Lung (tissue), 11 donors: ENCODE measurements at regions not wholly inside any gene's neighbourhood (a gene's known extent, or its start where the extent isn't known, plus 50 kb on each side); places are given as distances from the start of the nearest gene placed in this dataset.
A peak's percentile ranks its signal among the peaks of the same experiment; 100 is the strongest.

Experiments used
- ATAC-seq: fragments of 200-7000 bp; cut with Tn5 transposase; one replicate; pipeline ENCODE4 v1.9.1; 2020; ENCODE audit warnings: moderate number of reproducible peaks; ENCODE audit not compliant: insufficient read depth, low FRiP score
- DNase-seq, 3 donors: peaks; one replicate each; pipeline ENCODE4 v3.0.0-alpha.2; 2013 to 2017
- H3K27ac ChIP-seq, 2 donors: one replicate each; pipeline ENCODE4 v1.5.1; 2013; ENCODE audit warnings: mild to moderate bottlenecking in 2 of 2, moderate library complexity in 2 of 2, control low read depth in 1 of 2, inconsistent platforms in 1 of 2, low read depth in 1 of 2, low read length in 1 of 2
- H3K27me3 ChIP-seq, 3 donors: one replicate each; pipeline ENCODE4 v1.5.1; 2013; ENCODE audit warnings: low read length in 2 of 3; ENCODE audit not compliant: control insufficient read depth in 3 of 3, insufficient read depth in 3 of 3
- H3K36me3 ChIP-seq, 4 donors: one replicate each; pipeline ENCODE4 v1.5.1; 2013; ENCODE audit warnings: low read length in 4 of 4, mild to moderate bottlenecking in 1 of 4, moderate library complexity in 1 of 4; ENCODE audit not compliant: control insufficient read depth in 4 of 4, insufficient read depth in 4 of 4
- H3K4me1 ChIP-seq, 5 donors: one replicate each; pipeline ENCODE4 v1.5.1; 2013; ENCODE audit warnings: low read length in 5 of 5, mild to moderate bottlenecking in 2 of 5, moderate library complexity in 1 of 5; ENCODE audit not compliant: control insufficient read depth in 5 of 5, insufficient read depth in 5 of 5
- H3K4me3 ChIP-seq: one replicate; pipeline ENCODE4 v1.5.1; 2013; ENCODE audit warnings: mild to moderate bottlenecking, control low read depth, moderate library complexity
- H3K9ac ChIP-seq, 2 donors: one replicate each; pipeline ENCODE4 v1.5.1; 2013; ENCODE audit warnings: low read length in 2 of 2, control low read depth in 1 of 2; ENCODE audit not compliant: insufficient read depth in 1 of 2
- H3K9me3 ChIP-seq, 4 donors: one replicate each; pipeline ENCODE4 v1.5.1; 2013; ENCODE audit warnings: low read length in 3 of 4, mild to moderate bottlenecking in 1 of 4, moderate library complexity in 1 of 4; ENCODE audit not compliant: control insufficient read depth in 4 of 4, insufficient read depth in 3 of 4
- WGBS, 2 donors: extraction: QIAGEN DNeasy Blood & Tissue Kit; methylation state at CpG; one replicate each; pipeline ENCODE4 v1.1.7; 2013; 5-methylcytosine and 5-hydroxymethylcytosine counted together
- TF ChIP-seq, protein P1 (sequence below): IDR thresholded peaks from 2 replicates; pipeline ENCODE4 v1.5.1; 2012; ENCODE audit warnings: mild to moderate bottlenecking; ENCODE audit errors: control extremely low read depth, extremely low read depth
- donor health status: control.
- donor health status: control.
- donor health status: Bipolar disorder and iron deficiency.
- donor health status: healthy.
- donor health status: DM: yes; HTN: yes; CAD: no.

- no peaks in the 10 kb centered on the region for H3K27me3 ChIP-seq
- 55 to 70% methylated on average over 11 of the region's 11 CpGs for WGBS, 2 donors
- ATAC-seq, result no peak
- no peak overlapping the region for H3K9ac ChIP-seq
- H3K27ac ChIP-seq, result no peak overlapping the region
- peaks cover 0 to 26% (median 12%) of the 10 kb centered on the region in 5 donors for H3K4me1 ChIP-seq
- H3K36me3 ChIP-seq, result no peaks in the 10 kb centered on the region
- no peak overlapping the region for H3K4me3 ChIP-seq
- TF ChIP-seq, protein P1, sequence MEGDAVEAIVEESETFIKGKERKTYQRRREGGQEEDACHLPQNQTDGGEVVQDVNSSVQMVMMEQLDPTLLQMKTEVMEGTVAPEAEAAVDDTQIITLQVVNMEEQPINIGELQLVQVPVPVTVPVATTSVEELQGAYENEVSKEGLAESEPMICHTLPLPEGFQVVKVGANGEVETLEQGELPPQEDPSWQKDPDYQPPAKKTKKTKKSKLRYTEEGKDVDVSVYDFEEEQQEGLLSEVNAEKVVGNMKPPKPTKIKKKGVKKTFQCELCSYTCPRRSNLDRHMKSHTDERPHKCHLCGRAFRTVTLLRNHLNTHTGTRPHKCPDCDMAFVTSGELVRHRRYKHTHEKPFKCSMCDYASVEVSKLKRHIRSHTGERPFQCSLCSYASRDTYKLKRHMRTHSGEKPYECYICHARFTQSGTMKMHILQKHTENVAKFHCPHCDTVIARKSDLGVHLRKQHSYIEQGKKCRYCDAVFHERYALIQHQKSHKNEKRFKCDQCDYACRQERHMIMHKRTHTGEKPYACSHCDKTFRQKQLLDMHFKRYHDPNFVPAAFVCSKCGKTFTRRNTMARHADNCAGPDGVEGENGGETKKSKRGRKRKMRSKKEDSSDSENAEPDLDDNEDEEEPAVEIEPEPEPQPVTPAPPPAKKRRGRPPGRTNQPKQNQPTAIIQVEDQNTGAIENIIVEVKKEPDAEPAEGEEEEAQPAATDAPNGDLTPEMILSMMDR, result peak; percentile 28
- no peaks in the 10 kb centered on the region for H3K9me3 ChIP-seq
- DNase-seq, result peak; percentile 55 to 76 (median 74)
These were observed 49.7 kb upstream of the POMGNT2 start for GRCh38 chr3:43155464-43156121.
